ENCODE measurements at regions not wholly inside any gene's neighbourhood (a gene's known extent, or its start where the extent isn't known, plus 50 kb on each side); places are given as distances from the start of the nearest gene placed in this dataset.
"Not testable (repeated sequence)": the region's sequence is repeated elsewhere in the genome, so short reads cannot be mapped to it uniquely, and the experiment has no call there.

DNA sequence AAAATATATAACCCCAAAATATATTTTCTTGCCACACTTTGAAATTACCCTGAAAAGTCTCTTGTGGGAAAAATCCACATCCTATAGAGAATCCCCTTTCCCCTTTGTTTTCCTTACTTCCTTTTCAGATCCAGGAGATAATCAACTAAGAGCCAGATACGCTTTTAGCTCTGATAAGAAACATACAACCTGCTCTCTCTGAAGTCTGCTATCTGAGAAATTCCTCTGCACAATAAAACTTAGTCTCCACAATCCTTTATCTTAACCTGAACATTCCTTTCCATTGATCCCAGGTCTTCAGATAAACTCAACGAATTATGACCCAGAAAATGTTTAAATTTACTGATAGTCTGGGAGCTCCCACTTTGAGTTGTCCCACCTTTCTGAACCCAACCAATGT, 233.4 kb upstream of the SETMAR start:
- no peaks in the 10 kb centered on the region for H3K4me1 ChIP-seq
- intact Hi-C loops (cut with micrococcal nuclease): no loop called here
- H3K27ac ChIP-seq (replicated peaks): no peak overlapping the region
- H3K27me3 ChIP-seq (ENCODE audit: low read depth): no peaks in the 10 kb centered on the region
- no peak for DNase-seq
- no peak overlapping the region for H3K4me3 ChIP-seq
- no peaks in the 10 kb centered on the region for H3K36me3 ChIP-seq
- TF ChIP-seq, protein P1, sequence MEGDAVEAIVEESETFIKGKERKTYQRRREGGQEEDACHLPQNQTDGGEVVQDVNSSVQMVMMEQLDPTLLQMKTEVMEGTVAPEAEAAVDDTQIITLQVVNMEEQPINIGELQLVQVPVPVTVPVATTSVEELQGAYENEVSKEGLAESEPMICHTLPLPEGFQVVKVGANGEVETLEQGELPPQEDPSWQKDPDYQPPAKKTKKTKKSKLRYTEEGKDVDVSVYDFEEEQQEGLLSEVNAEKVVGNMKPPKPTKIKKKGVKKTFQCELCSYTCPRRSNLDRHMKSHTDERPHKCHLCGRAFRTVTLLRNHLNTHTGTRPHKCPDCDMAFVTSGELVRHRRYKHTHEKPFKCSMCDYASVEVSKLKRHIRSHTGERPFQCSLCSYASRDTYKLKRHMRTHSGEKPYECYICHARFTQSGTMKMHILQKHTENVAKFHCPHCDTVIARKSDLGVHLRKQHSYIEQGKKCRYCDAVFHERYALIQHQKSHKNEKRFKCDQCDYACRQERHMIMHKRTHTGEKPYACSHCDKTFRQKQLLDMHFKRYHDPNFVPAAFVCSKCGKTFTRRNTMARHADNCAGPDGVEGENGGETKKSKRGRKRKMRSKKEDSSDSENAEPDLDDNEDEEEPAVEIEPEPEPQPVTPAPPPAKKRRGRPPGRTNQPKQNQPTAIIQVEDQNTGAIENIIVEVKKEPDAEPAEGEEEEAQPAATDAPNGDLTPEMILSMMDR (IDR thresholded peaks at IDR 0.05; ENCODE audit: borderline replicate concordance): no peak
- peaks cover 12% of the 10 kb centered on the region for H3K9me3 ChIP-seq (replicated peaks)

DNA sequence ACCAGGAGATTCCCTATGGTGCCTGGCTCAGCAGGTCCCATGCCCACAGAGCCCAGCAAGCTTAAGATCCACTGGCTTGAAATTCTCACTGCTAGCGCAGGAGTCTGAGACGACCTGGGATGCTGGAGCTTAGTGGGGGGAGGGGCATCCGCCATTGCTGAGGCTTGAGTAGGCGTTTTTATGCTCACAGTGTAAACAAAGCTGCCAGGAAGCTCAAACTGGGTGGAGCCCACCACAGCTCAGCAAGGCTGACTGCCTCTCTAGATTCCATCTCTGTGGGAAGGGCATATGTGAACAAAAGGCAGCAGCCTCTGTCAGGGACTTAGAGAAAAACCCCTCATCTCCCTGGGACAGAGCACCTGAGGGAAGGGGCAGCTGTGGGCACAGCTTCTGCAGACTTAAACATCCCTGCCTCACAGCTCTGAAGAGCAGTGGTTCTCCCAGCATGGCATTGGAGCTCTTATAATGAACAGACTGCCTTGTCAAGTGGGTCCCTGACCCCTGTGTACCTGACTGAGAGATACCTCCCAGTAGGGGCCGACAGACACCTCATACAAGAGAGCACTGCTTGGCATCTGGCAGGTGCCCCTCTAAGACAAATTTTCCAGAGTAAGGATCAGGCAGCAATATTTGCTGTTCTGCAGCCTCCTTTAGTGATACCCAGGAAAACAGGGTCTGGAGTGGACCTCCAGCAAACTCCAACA, 231.5 kb upstream of the SETMAR start:
- TF ChIP-seq, protein P1 (IDR thresholded peaks at IDR 0.05; ENCODE audit: borderline replicate concordance): no peak
- Histone ChIP-seq H3K36me3 (no peaks in the 10 kb centered on the region), H3K27ac (replicated peaks) (no peak overlapping the region), H3K4me1 (no peaks in the 10 kb centered on the region), H3K27me3 (ENCODE audit: low read depth) (no peaks in the 10 kb centered on the region), H3K9me3 (replicated peaks) (peaks cover 24% of the 10 kb centered on the region), H3K4me3 (no peak overlapping the region)
- intact Hi-C loops (cut with micrococcal nuclease): no loop called here
- DNase-seq: no peak

GRCh38 chr3:4077278-4077677, 225.9 kb upstream of the SETMAR start:
- H3K4me1 ChIP-seq; intact Hi-C loops (cut with micrococcal nuclease); H3K27ac ChIP-seq (replicated peaks); DNase-seq; H3K4me3 ChIP-seq; H3K36me3 ChIP-seq; H3K27me3 ChIP-seq (ENCODE audit: low read depth): not testable (repeated sequence)
- H3K9me3 ChIP-seq (replicated peaks): peaks cover 30% of the 10 kb centered on the region

GRCh38 chr3:4077950-4078349, 225.2 kb upstream of the SETMAR start:
- no peak overlapping the region for H3K4me3 ChIP-seq
- DNase-seq: no peak
- H3K27ac ChIP-seq (replicated peaks): no peak overlapping the region
- TF ChIP-seq, protein P1 (IDR thresholded peaks at IDR 0.05; ENCODE audit: borderline replicate concordance): no peak
- no peaks in the 10 kb centered on the region for H3K36me3 ChIP-seq
- no peaks in the 10 kb centered on the region for H3K27me3 ChIP-seq (ENCODE audit: low read depth)
- no peaks in the 10 kb centered on the region for H3K4me1 ChIP-seq
- intact Hi-C loops (cut with micrococcal nuclease): no loop called here
- H3K9me3 ChIP-seq (replicated peaks): peaks cover 26% of the 10 kb centered on the region

GRCh38 chr3:4078903-4079302, 224.3 kb upstream of the SETMAR start:
- intact Hi-C loops (cut with micrococcal nuclease): no loop called here
- DNase-seq: no peak
- Histone ChIP-seq H3K27me3 (ENCODE audit: low read depth) (no peaks in the 10 kb centered on the region), H3K9me3 (replicated peaks) (peaks cover 17% of the 10 kb centered on the region), H3K4me3 (no peak overlapping the region), H3K27ac (replicated peaks) (no peak overlapping the region), H3K4me1 (no peaks in the 10 kb centered on the region), H3K36me3 (no peaks in the 10 kb centered on the region)
- TF ChIP-seq, protein P1 (IDR thresholded peaks at IDR 0.05; ENCODE audit: borderline replicate concordance): no peak

DNA sequence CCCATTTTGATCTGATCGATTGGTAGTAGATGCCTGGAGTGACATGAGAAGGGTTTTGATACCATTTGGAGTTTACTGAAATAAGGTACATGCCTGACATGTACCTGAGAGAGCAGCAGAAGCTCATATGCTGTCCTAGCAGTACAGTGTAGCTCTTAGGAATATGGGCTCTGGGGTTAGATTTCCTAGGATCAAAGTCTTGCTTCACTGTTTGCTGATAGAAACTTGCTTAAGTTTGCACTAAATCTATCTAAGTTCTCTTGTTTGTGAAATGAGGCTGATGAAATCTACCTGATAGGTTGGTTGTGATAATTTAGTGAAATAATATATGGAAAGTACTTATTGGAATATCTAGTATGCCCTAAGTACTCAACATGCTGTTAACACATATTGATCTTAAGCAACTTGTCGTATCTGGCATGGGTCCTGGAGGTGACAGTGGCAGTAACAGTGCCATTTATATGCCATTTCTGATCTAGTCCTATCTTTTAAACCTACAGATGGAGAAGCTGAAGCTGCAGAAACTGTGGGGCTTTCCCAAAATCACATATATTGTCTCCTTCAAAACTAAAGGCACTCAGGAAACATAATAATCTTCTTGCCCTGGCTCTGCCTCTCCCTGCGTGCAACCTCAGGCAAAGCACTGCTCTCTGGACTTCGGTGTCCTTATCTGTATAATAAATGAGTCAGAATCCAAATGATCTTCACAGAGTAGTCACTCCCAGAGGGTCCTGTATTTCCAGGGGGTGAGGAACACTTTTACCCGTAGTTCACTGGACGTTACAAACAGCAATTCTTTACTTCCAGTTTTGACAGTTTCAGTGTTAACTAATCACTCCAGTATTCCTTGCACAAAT, 223.6 kb upstream of the SETMAR start:
- intact Hi-C loops (cut with micrococcal nuclease): no loop called here
- no peaks in the 10 kb centered on the region for H3K4me1 ChIP-seq
- H3K9me3 ChIP-seq (replicated peaks): peaks cover 17% of the 10 kb centered on the region
- H3K4me3 ChIP-seq: no peak overlapping the region
- TF ChIP-seq, protein P1 (IDR thresholded peaks at IDR 0.05; ENCODE audit: borderline replicate concordance): no peak
- H3K36me3 ChIP-seq: no peaks in the 10 kb centered on the region
- no peak overlapping the region for H3K27ac ChIP-seq (replicated peaks)
- no peaks in the 10 kb centered on the region for H3K27me3 ChIP-seq (ENCODE audit: low read depth)
- no peak for DNase-seq

All from left ventricle myocardium inferior (tissue), 1 donor.